ENCODE measurements at regions not wholly inside any gene's neighbourhood (a gene's known extent, or its start where the extent isn't known, plus 50 kb on each side); places are given as distances from the start of the nearest gene placed in this dataset.

- Histone ChIP-seq H2AFZ (replicated peaks) (no peak overlapping the region), H3K9ac (no peak overlapping the region), H3K9me3 (ENCODE audit: low read depth) (no peaks in the 10 kb centered on the region), H3K27ac (no peak overlapping the region), H4K20me1 (ENCODE audit: low read depth) (no peaks in the 10 kb centered on the region), H3K36me3 (no peaks in the 10 kb centered on the region), H3K4me3 (no peak overlapping the region), H3F3A (ENCODE audit: low read depth) (no peaks in the 10 kb centered on the region), H3K4me2 (no peak overlapping the region), H3K4me1 (peaks cover 4% of the 10 kb centered on the region), H3K79me2 (ENCODE audit: low read depth) (no peaks in the 10 kb centered on the region), H3K27me3 (no peaks in the 10 kb centered on the region)
- TF ChIP-seq CTCF (IDR thresholded peaks at IDR 0.05) (no peak), EZH2phosphoT487 (IDR thresholded peaks at IDR 0.05) (no peak), EZH2 (IDR thresholded peaks at IDR 0.05) (no peak)
- Mint-ChIP-seq H3K27me3 (ENCODE audit: insufficient read depth, low read depth) (no peaks in the 10 kb centered on the region), H3K27ac (no peak overlapping the region), H3K9me3 (no peaks in the 10 kb centered on the region), H3K4me1 (peaks cover 3% of the 10 kb centered on the region), H3K4me3 (no peak overlapping the region), H3K36me3 (no peaks in the 10 kb centered on the region)
- DNase-seq (ENCODE audit: low spot score) = no peak
Measured at GRCh38 chr11:79950741-79951140, 509.9 kb upstream of the TENM4 start.

- Mint-ChIP-seq H3K4me1 (peaks cover 3% of the 10 kb centered on the region), H3K9me3 (no peaks in the 10 kb centered on the region), H3K27me3 (ENCODE audit: insufficient read depth, low read depth) (no peaks in the 10 kb centered on the region), H3K27ac (no peak overlapping the region), H3K4me3 (no peak overlapping the region), H3K36me3 (no peaks in the 10 kb centered on the region)
- Histone ChIP-seq H3K27ac (no peak overlapping the region), H3F3A (ENCODE audit: low read depth) (no peaks in the 10 kb centered on the region), H2AFZ (replicated peaks) (no peak overlapping the region), H4K20me1 (ENCODE audit: low read depth) (no peaks in the 10 kb centered on the region), H3K79me2 (ENCODE audit: low read depth) (no peaks in the 10 kb centered on the region), H3K9me3 (ENCODE audit: low read depth) (no peaks in the 10 kb centered on the region), H3K4me2 (no peak overlapping the region), H3K4me3 (no peak overlapping the region), H3K4me1 (peaks cover 4% of the 10 kb centered on the region), H3K36me3 (no peaks in the 10 kb centered on the region), H3K27me3 (no peaks in the 10 kb centered on the region), H3K9ac (no peak overlapping the region)
- DNase-seq (ENCODE audit: low spot score) = no peak
- TF ChIP-seq EZH2phosphoT487 (IDR thresholded peaks at IDR 0.05) = no peak
- no peak for TF ChIP-seq CTCF (IDR thresholded peaks at IDR 0.05)
- TF ChIP-seq EZH2 (IDR thresholded peaks at IDR 0.05) = no peak
Measured at GRCh38 chr11:79950172-79950571, 509.3 kb upstream of the TENM4 start.

GRCh38 chr11:79949574-79949973, 508.7 kb upstream of the TENM4 start:
- Histone ChIP-seq H3K4me2 (no peak overlapping the region), H3K4me3 (no peak overlapping the region), H3K27me3 (no peaks in the 10 kb centered on the region), H3K4me1 (peaks cover 4% of the 10 kb centered on the region), H3K9me3 (ENCODE audit: low read depth) (no peaks in the 10 kb centered on the region), H3K9ac (no peak overlapping the region), H3K27ac (no peak overlapping the region), H3K36me3 (no peaks in the 10 kb centered on the region), H3K79me2 (ENCODE audit: low read depth) (no peaks in the 10 kb centered on the region), H3F3A (ENCODE audit: low read depth) (no peaks in the 10 kb centered on the region), H4K20me1 (ENCODE audit: low read depth) (no peaks in the 10 kb centered on the region), H2AFZ (replicated peaks) (no peak overlapping the region)
- no peak overlapping the region for H3K27ac Mint-ChIP-seq
- no peak overlapping the region for H3K4me3 Mint-ChIP-seq
- no peaks in the 10 kb centered on the region for H3K36me3 Mint-ChIP-seq
- no peaks in the 10 kb centered on the region for H3K27me3 Mint-ChIP-seq (ENCODE audit: insufficient read depth, low read depth)
- no peaks in the 10 kb centered on the region for H3K9me3 Mint-ChIP-seq
- DNase-seq (ENCODE audit: low spot score) = no peak
- TF ChIP-seq CTCF (IDR thresholded peaks at IDR 0.05) (no peak), EZH2phosphoT487 (IDR thresholded peaks at IDR 0.05) (no peak), EZH2 (IDR thresholded peaks at IDR 0.05) (no peak)
- H3K4me1 Mint-ChIP-seq = peaks cover 3% of the 10 kb centered on the region

- Histone ChIP-seq H3F3A (ENCODE audit: low read depth) (no peaks in the 10 kb centered on the region), H2AFZ (replicated peaks) (no peak overlapping the region), H4K20me1 (ENCODE audit: low read depth) (no peaks in the 10 kb centered on the region), H3K27ac (no peak overlapping the region), H3K27me3 (no peaks in the 10 kb centered on the region), H3K36me3 (no peaks in the 10 kb centered on the region), H3K4me2 (no peak overlapping the region), H3K4me1 (peaks cover 2% of the 10 kb centered on the region), H3K9me3 (ENCODE audit: low read depth) (no peaks in the 10 kb centered on the region), H3K9ac (no peak overlapping the region), H3K79me2 (ENCODE audit: low read depth) (no peaks in the 10 kb centered on the region), H3K4me3 (no peak overlapping the region)
- Mint-ChIP-seq H3K27ac (no peak overlapping the region), H3K4me1 (no peaks in the 10 kb centered on the region), H3K4me3 (no peak overlapping the region), H3K27me3 (ENCODE audit: insufficient read depth, low read depth) (no peaks in the 10 kb centered on the region), H3K9me3 (no peaks in the 10 kb centered on the region), H3K36me3 (no peaks in the 10 kb centered on the region)
- no peak for DNase-seq (ENCODE audit: low spot score)
- no peak for TF ChIP-seq CTCF (IDR thresholded peaks at IDR 0.05)
- TF ChIP-seq EZH2phosphoT487 (IDR thresholded peaks at IDR 0.05) = no peak
- no peak for TF ChIP-seq EZH2 (IDR thresholded peaks at IDR 0.05)
Measured at GRCh38 chr11:79942646-79943045, 501.8 kb upstream of the TENM4 start.

Measured in neural progenitor cell (in vitro differentiated cells).